CD4-positive, alpha-beta T cell treated with Interleukin-10 for 1 hour (primary cell): ENCODE measurements at regions not wholly inside any gene's neighbourhood (a gene's known extent, or its start where the extent isn't known, plus 50 kb on each side); places are given as distances from the start of the nearest gene placed in this dataset.
"Not testable (repeated sequence)": the region's sequence is repeated elsewhere in the genome, so short reads cannot be mapped to it uniquely, and the experiment has no call there.

ENCODE experiments used
- DNase-seq: peaks from one replicate; pipeline ENCODE4 v3.0.0-alpha.2; 2020

DNA sequence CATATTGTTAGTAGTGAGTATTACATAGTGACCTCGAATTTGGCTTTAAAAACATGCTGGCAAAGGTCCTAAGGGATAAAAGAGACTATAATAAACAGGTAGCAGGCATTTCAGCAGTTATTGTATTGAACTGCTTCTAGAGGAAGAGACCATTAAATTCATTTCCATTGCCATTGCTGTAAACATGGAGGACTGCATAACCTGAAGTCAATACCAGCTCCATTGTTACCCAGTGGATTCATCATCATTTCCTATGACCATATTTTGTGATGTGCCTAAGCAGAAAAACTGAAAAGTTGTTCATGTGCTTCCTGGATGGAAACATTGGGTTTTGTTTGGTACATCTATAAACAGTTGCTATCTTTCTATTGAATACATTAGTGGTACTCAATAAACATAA, 482.5 kb upstream of the UBE2E2 start:
- DNase-seq, result no peak

DNA sequence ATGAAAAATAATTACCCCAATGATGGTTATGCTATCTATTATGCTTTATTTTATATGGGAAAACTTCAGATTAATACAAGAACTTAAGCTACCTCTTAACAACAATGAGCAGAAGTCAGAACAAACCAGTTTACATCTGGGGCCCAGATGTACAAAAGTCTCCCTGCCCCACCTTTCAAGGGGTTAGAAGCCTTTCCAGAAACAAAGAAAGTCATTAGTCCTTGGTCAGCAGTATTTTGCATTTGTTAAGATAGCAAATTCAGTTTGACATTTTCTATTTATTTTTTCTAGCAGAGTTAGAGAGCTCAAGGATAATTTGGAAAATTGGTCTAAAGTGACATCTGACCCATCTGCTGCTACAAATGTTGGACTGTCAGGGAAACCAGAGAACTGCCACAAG, 478.7 kb upstream of the UBE2E2 start:
- no peak for DNase-seq

DNA sequence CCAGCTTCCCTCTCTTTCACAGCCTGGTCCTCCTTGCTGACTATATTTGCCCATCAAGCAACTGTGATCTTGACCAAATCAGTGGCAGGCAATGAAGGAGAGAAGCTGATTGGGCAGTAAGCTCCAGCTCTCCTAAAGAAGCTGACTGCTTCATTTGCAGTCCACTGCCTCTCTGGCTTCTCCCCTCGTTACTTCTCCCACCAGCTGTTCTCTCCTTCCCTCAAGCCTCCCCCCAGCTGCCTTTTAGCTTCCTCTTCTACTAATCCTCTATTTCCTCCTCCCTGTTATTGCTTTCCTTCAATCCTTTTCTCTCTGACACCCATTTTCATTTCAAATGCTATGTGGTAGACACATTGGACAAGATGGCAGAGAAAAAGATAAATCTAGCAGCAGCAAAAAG, 474.7 kb upstream of the UBE2E2 start:
- DNase-seq, result no peak

DNA sequence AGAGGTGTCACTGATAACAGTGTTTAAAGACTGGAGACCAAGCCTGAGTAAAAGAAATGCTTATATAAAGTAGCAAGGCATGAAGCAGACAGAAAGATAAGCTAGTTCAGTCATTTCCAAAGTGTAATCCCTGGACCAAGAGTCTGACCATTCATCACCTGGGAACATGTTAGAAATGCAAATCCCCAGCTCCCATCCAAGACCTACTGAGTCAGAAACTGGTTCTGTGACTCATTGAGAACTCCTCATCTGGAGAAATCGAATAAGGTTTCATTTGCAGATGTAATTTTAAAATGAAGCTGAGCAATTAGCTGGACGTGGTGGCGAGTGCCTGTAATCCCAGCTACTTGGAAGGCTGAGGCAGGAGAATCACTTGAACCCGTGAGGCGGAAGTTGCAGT, 473.9 kb upstream of the UBE2E2 start:
- no peak for DNase-seq

DNA sequence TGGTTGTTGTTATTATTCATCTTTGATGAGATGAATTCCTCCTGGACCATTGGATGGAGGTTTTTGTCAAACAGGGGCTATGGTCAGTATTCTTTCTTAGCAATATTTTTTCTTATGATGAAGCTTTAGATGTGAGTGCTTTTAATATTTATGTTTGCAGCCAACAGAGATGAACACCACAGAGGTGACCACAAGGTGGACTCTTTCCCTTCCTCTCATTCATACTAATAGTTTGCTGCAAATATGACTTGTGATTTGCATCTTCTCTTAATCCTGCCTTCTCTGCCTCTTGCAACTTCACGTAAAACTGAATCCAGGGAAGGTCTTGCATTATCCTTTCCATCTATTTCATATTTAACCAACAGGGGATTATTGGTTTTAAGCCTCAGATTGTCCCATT, 473.1 kb upstream of the UBE2E2 start:
- DNase-seq, result no peak

DNA sequence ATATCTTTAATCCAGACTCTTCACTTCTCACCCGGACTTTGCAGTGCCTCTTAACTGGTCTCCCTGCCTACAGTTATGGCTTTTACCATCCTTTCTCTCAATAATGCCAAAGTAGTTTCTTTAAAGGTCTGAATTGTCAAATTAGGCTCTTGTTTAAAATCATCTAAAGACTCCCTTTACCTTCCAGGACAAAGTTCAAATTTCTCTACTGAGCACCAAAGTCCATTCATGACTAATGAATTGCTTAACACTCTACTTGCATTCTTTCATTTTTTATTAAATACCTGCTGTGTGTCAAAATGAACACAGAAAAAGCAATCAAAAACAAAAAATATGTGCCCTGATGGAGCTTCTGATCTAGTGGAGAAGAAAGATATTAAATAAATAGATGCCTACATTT, 472.4 kb upstream of the UBE2E2 start:
- no peak for DNase-seq

DNA sequence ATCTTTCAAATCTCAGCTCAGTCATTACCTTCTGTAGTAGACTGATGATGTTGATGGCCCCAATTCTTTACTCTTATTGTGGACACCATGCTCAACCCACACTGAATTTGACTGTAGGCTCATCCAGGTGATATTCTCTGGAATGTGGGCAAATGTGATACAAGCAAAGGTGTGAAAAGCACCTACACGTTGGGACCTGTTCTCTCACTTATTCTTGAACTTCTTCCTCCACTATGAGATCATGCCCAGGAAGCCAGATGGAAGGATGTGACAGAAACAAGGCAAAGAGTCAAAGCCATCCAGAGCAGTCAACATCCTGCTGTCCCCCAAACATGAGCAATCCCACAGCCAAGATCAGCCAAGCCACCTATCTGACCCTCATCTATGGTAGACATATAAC, 471.2 kb upstream of the UBE2E2 start:
- DNase-seq, result no peak

DNA sequence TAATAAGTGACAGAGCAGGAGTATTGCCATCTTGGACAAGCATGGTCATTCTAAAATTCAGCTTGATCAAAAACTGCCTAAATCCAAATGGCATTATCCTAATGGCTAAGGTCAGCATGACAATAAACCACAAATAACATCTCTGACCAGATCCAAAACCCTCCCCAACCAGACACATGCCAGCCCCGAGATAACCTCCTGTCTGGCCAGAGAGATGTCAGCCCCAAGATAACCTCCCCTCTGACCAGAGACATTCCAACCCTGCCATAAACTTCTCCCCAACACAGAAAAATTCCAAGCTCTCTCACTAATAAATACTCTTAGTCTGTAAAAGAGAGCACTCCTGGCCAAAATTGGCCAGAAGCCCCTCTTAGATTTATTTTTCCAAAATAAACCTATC, 470.5 kb upstream of the UBE2E2 start:
- no peak for DNase-seq

DNA sequence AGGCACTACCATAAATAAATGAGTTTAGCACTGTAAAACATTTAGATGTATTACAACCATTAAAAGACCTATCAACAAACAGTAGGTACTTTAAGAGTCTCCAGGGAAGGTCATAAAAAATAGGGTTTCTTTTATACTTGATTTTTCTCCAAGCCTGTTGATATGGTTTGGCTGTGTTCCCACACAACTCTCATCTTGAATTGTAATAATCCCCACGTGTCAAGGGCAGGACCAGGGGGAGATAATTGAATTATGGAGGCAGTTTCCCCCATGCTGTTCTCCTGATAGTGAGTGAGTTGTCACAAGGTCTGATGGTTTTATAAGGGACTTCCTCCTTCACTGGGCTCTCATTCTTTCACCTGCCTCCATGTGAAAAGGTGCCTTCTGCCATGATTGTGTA, 468.9 kb upstream of the UBE2E2 start:
- DNase-seq, result no peak

DNA sequence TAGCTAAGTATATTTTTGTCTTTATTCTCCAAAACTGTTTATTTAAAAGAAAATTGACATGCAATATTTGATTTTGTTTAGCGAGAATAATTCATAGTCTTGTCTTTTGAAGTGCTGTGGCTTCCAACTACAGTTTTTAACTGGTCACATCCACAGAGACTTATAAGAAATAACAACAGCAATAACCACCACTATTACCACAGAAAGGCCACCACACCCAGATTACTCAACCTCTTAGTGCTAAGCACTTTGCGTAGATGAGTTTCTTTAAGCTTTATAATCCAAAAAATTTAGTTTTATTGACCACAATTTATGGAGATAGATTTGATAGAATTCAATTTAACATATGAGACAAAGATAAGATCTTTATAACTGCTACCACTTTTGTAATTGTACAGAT, 468.4 kb upstream of the UBE2E2 start:
- DNase-seq, result no peak

DNA sequence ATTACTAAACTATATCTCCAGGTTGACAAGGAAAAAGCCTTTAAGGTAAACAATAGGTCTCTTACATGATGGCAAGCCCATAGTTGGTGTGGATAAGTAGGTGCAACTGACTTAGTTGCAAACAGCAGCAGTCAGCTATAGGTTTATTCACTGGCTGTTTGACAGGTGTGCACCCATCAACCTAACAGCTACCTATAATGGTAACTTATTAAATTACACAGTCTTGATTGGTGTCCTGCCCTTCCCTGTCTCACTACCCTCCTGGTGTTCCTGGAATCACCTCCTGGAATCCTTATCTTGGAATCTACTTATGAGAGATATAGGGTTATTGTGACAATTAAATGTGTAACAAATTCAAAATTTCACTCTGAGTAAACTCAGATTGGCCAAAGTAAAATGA, 467.8 kb upstream of the UBE2E2 start:
- DNase-seq, result no peak

DNA sequence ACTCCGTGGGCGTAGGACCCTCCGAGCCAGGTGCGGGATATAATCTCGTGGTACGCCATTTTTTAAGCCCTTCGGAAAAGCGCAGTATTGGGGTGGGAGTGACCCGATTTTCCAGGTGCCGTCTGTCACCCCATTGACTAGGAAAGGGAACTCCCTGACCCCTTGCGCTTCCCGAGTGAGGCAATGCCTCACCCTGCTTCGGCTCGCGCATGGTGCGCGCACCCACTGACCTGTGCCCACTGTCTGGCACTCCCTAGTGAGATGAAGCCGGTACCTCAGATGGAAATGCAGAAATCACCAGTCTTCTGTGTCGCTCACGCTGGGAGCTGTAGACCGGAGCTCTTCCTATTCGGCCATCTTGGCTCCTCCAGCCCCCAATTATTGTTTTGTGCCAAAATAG, 459.7 kb upstream of the UBE2E2 start:
- not testable (repeated sequence) for DNase-seq

DNA sequence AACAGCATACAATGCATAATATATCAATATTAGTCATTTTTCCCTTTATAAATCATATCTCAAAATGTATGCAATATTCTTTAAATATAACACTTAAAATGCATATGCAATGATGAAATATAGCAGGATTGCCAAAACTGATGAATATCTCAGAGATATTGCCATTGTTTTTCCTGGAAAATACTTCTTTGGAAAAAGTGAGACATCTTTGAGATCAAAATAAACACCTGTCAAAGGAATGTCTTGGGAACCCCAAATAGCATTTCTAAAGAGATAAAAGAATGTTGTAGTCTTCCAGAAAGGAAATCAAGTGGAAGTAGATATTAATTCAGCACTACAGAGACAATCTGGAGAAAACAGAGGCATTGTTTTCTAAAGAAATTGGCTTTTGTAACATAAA, 457.8 kb upstream of the UBE2E2 start:
- DNase-seq, result no peak

DNA sequence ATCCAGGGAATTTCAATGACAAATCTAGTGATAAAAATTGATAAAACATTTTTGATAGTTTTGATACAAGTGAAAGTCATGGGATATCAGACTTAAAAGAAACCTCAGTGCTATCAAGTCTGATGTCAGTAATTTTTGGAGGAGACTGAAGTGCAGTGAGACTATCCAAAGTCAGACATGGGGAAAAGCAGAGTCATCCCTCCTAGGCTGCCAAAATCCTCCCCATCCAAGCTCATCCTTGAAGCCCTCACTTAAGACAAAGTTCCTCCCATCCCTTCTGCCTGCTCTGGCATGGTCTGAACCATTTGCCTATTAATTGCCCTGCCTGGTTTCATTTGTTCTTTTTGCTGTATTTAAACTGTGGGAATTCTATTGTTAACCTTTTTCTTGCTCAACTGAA, 456.9 kb upstream of the UBE2E2 start:
- DNase-seq, result no peak

DNA sequence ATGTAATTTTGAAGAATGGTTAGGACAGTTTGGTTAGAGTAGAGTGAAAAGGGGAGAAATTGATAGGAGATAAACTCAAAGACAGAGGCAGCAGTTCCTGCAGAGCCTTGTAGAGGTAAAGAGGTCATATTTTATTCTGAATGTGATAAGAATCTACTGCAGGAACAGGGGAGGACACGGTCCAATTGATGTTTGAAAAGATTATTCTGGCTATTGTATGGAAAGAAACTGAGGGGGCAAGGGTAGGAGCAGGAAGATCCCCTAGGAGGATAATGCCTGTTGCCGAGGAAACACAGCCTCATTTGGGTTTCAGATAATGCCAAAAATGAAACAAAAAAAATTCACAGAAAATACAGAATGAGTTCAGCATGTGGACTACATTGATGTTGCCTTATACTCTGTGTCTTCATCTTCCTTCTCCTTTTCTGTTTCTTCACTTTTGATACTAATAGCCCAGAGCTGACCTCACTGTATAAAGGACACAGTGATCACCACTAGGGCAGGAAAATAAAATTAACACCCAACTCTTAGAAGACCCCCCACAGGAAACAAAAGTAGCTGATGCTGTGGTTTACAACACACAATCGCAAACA, 454.6 kb upstream of the UBE2E2 start:
- DNase-seq, result no peak

DNA sequence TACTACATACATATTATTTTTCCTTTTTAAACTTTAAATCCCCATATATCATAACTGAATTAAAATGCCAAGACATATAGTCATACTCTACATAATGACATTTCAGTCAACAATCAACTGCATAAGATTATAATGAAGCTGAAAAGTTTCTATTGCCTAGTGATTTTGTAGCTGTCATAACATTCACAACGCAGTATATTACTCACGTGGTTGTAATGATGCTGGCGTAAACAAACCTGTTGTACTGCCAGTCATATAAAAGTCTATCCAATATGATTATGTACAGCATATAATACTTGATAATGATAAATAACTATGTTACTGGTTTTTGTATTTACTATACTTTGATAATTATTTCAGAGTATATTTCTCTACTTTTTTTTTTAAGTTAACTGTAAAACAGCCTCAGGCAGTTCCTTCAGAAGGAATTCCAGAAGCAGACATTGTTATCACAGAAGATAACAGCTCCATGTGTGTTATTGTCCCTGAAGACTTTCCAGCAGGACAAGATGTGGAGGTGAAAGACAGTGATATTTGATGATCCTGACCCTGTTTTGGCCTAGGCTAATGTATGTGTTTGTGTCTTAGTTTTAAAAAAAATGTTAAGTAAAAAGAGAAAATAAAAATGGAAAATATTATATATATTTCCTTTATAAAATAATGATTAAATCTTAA, 443.4 kb upstream of the UBE2E2 start:
- DNase-seq, result no peak

DNA sequence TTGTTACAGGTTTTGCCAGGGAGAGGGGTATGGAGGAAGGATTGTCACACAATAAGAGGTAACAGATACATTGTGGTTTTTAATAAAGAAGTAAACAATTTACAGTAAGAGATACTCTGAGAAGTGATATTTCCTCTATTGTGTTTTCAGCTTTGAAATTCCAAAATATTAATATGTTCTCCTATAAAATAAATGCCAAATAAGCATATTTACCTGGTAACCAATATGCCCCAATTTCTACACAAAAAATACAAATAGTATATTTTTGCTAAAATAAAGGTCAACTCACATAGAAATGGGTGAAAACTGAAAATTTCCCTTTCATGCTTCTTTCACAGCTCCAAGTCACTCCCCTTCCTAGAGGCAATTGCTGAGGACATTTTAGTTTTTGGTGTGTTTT, 437.4 kb upstream of the UBE2E2 start:
- no peak for DNase-seq

DNA sequence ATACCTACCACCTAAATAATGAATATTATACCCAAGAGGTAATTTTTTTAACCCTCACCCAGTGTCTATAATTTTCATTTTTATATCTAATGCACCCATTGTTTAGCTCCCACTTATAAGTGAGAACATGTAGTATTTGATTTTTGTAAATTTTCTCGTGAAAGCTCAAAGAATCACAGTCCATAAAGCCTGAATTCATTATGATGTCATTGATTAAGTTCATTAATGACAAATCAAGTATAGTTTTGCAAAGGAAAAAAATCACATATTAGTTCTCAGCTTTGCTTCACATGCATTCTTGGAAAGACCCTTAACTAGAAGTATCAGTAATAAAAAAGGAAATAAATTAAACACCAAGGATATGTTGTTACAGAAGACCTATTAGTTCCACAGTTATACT, 425.3 kb upstream of the UBE2E2 start:
- DNase-seq, result no peak

DNA sequence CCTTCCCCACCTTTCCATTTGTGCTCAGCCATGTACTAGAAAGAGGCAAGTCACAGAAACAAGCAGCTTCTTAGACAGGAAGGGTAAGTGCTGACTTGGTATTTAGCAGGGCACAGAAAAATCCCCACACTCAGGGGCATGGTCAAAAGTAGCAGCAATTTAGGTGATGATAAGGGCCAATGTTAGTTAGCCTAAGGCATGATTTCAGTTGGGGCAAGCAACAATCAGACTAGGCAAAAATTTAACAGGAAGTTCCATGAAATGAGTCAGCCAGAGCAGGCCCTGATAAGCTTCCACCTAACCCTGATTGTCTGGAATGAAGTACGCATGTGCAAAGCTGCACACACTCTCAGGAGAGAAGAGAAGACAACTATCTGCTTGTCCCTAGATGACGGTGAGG, 423.4 kb upstream of the UBE2E2 start:
- DNase-seq, result no peak

DNA sequence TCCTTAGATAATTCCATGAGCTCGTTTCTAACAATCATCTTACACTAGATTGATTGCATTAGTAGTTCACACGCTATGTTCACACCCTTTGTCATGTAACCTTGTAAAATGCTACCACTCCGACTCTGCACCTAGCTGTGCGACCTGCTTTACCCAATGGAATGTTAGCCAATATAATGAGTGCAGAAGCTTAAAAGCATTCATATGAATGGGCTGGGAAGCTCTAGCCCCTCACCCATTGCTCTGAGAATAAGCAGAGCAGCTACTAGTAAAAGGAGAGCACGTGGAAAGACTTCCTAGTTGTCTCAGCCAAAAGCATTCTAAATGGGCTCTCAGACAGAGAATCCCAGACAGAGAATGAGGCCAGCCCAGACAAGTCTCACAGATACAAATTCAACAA, 410.6 kb upstream of the UBE2E2 start:
- no peak for DNase-seq

DNA sequence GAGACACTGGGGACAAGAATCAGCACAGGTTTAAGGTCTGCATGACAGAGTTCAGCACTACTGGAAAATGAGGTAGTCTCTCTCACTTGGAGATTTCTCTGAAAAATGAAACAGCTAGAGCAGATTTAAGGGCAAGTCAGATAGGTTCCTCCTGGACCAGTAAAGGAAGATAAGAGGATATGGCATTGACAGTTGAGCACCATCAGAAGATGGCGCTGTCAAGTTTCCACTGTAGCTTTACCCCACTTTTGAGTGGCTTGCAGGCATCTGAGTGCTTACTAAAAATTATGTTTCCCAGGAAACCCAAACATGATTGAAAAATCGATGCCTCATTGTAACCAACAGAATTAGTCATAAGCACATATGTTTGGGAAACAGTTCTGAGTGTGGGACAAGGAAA, 407.2 kb upstream of the UBE2E2 start:
- no peak for DNase-seq

DNA sequence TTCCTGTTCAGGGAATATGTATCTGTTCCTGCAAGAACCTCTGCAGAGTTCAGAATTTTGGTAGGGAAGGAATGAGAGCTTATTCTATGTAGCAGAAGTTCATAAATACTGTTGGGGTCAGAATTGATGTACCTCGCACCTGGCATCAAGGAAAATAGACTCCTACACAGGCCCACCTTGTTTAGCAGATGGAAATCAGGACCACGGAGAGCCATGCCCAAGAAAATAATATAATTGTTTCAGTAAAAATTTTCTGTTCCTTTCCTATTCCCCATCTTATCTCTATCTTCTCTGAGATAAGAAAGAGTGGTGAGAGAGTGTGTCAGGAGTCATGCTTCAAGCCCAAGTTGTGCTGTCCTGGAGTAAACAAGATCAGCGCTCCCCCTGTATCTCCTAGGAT, 404.7 kb upstream of the UBE2E2 start:
- DNase-seq, result no peak

DNA sequence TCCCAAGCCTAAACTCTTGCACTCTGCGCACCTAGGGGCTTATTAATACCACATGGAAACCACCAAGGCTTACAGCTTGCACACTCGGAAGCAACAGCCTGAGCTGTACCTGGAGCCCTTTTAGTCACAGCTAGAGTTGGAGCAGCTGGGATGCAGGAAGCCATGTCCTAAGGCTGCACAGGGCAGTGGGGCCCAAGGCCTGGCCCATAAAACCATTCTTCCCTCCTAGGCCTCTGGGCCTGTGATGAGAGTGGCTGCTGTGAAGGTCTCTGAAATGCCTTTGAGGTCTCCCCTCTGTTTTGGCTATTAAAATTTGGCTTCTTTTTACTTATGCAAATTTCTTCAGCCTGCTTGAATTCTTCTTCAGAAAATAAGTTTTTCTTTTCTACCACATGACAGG, 383.9 kb upstream of the UBE2E2 start:
- DNase-seq, result no peak

DNA sequence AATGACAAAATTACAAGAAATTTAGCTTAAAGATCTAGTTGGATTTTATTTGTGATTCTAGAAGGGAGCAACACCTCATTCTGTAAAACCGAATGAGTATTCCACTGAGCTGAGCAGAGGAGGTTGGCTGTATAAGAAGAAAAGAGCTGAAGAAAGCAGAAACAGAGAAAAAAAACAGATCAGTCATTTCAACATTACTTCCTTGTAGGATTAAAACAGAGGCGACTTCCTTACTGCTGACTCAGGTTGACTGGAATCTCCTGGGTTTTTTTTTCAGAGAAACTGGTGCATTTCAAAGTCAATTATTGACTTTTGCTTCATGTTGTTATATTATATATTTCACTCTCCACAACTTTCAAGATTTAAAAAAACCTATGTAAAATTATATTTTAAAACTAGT, 368.1 kb upstream of the UBE2E2 start:
- DNase-seq, result no peak

DNA sequence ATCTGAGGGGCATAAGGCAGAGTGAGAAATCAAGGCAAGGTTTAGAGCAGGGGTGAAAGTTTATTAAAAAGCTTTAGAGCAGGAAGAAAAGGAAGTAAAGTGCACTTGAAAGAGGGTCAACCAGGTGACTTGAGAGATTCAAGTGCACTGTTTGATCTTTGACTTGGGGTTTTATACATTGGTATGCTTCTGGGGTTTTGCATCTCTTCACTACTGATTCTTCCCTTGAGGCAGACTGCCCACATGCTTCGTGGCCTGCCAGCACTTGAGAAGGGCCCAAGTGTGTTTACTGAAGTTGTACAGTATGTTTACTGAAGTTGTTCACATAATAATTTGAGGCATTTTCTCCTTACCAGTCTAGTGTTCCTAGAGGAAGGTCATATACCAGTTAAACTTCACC, 367.0 kb upstream of the UBE2E2 start:
- no peak for DNase-seq

DNA sequence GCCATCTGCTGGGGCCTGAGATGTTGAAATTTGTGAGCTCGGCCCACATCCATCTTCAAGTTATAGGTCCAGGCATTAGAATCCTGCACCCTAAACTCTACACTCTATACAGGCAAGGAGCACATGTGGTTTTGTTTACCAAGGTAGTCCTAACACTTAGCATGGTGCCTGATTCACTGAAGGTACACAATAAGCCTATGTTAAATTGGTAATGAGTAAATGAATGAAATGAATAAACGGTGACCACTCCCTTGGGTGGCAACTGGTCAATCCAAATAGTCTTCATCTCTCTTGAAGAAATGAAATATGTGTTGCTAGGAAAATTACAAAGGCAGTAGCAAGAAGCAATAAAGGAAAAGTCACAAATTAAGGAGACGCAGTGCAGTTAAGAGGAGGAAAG, 359.3 kb upstream of the UBE2E2 start:
- no peak for DNase-seq
